Karpas-422 (cell line): ENCODE measurements at regions not wholly inside any gene's neighbourhood (a gene's known extent, or its start where the extent isn't known, plus 50 kb on each side); places are given as distances from the start of the nearest gene placed in this dataset.

ENCODE experiments used
- DNase-seq: peaks from one replicate; pipeline ENCODE4 v3.0.0-alpha.2; 2015
- H2AFZ ChIP-seq: fragments of 200-600 bp; sonication (generic); 2 replicates; pipeline ENCODE4 v1.6.1; 2014; ENCODE audit warnings: antibody characterized with exemption, low read length, mixed read lengths
- H3K27ac ChIP-seq: fragments of 200-600 bp; sonication (generic); 2 replicates; pipeline ENCODE4 v1.5.1; 2014; ENCODE audit warnings: mild to moderate bottlenecking, low read length, moderate library complexity
- H3K27me3 ChIP-seq: fragments of 200-600 bp; sonication (generic); 2 replicates; pipeline ENCODE4 v1.6.1; 2014; ENCODE audit warnings: low read length, mixed read lengths
- H3K36me3 ChIP-seq: fragments of 200-600 bp; sonication (generic); 2 replicates; pipeline ENCODE4 v1.6.1; 2014; ENCODE audit warnings: low read length, mixed read lengths; ENCODE audit not compliant: insufficient read depth
- H3K4me1 ChIP-seq: fragments of 200-600 bp; sonication (generic); 2 replicates; pipeline ENCODE4 v1.6.1; 2014; ENCODE audit warnings: mild to moderate bottlenecking, low read length, mixed read lengths
- H3K4me2 ChIP-seq: fragments of 200-600 bp; sonication (generic); 2 replicates; pipeline ENCODE4 v1.6.1; 2014; ENCODE audit warnings: low read length, low read depth, mild to moderate bottlenecking; ENCODE audit not compliant: poor library complexity, severe bottlenecking
- H3K4me3 ChIP-seq: fragments of 200-600 bp; sonication (generic); 2 replicates; pipeline ENCODE4 v1.5.1; 2014; ENCODE audit warnings: mild to moderate bottlenecking, antibody characterized with exemption, low read length, mixed read lengths
- H3K79me2 ChIP-seq: fragments of 200-600 bp; sonication (generic); 2 replicates; pipeline ENCODE4 v1.6.1; 2014; ENCODE audit warnings: mild to moderate bottlenecking, low read length, mixed read lengths
- H3K9ac ChIP-seq: fragments of 200-600 bp; sonication (generic); 2 replicates; pipeline ENCODE4 v1.6.0; 2014; ENCODE audit warnings: low read length
- H3K9me2 ChIP-seq: fragments of 200-600 bp; sonication (generic), shearing (Covaris generic); replicated peaks from 2 replicates; pipeline ENCODE4 v1.6.0; 2014; ENCODE audit warnings: mild to moderate bottlenecking, low read length, moderate library complexity; ENCODE audit not compliant: insufficient read depth
- H3K9me3 ChIP-seq: fragments of 300-700, 200-600 bp; sonication (generic); 2 replicates; pipeline ENCODE4 v1.6.1; 2014; ENCODE audit warnings: low read length, mixed read lengths
- H4K20me1 ChIP-seq: fragments of 200-600 bp; sonication (generic); 2 replicates; pipeline ENCODE4 v1.6.1; 2014; ENCODE audit warnings: mild to moderate bottlenecking, antibody characterized with exemption, low read length, low read depth; ENCODE audit not compliant: insufficient read depth

DNA sequence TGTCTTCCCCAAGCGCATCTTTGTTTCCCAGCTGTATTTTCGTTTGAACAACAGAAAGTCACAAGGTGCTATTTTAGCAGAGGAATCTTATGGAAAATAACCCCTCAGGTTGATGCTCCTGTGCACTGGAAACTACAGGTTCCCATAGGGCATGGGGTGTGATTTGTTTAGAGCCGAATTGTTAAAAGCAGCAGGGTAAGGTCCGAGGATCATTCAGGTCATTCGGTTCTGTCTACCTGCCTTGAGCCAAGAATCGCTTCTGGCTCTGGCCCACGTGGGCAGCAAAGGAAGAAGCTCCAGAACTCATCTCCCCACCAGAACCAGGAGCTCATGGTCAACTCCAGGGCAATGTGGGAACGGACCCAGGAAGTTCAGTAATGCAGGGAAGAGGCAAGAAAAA lies 116.7 kb upstream of the TPM1 start:
- no peak for DNase-seq
- no peak overlapping the region for H3K27ac ChIP-seq
- no peak overlapping the region for H3K4me2 ChIP-seq
- no peaks in the 10 kb centered on the region for H3K27me3 ChIP-seq
- H3K9me2 ChIP-seq = no peaks in the 10 kb centered on the region
- H3K4me1 ChIP-seq = no peaks in the 10 kb centered on the region
- no peak overlapping the region for H3K4me3 ChIP-seq
- H3K79me2 ChIP-seq = no peaks in the 10 kb centered on the region
- H2AFZ ChIP-seq = no peak overlapping the region
- H4K20me1 ChIP-seq = no peaks in the 10 kb centered on the region
- H3K9ac ChIP-seq = no peak overlapping the region
- H3K9me3 ChIP-seq = no peaks in the 10 kb centered on the region
- no peaks in the 10 kb centered on the region for H3K36me3 ChIP-seq

DNA sequence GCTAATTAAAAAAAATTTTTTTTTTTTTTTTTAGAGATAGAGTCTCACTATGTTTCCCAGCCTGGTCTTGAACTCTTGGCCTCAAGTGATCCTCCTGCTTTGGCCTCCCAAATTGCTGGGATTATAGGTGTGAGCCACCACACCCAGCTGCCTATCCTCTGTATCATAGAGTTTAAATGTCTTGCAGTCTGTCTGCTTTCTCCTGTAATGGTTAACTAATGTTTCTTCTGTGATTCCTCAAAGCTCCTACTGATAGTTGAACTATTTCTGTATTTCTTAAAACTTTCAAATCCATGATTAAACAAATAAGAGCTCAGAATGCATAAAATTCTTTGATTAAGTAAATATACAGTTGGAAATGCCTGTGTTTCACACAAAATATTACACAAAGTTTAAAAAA lies 115.4 kb upstream of the TPM1 start:
- no peak overlapping the region for H2AFZ ChIP-seq
- H3K27me3 ChIP-seq = no peaks in the 10 kb centered on the region
- no peaks in the 10 kb centered on the region for H4K20me1 ChIP-seq
- H3K27ac ChIP-seq = no peak overlapping the region
- H3K9ac ChIP-seq = no peak overlapping the region
- H3K9me2 ChIP-seq = no peaks in the 10 kb centered on the region
- no peaks in the 10 kb centered on the region for H3K4me1 ChIP-seq
- H3K4me3 ChIP-seq = no peak overlapping the region
- DNase-seq = no peak
- no peaks in the 10 kb centered on the region for H3K9me3 ChIP-seq
- H3K4me2 ChIP-seq = no peak overlapping the region
- no peaks in the 10 kb centered on the region for H3K36me3 ChIP-seq
- no peaks in the 10 kb centered on the region for H3K79me2 ChIP-seq

DNA sequence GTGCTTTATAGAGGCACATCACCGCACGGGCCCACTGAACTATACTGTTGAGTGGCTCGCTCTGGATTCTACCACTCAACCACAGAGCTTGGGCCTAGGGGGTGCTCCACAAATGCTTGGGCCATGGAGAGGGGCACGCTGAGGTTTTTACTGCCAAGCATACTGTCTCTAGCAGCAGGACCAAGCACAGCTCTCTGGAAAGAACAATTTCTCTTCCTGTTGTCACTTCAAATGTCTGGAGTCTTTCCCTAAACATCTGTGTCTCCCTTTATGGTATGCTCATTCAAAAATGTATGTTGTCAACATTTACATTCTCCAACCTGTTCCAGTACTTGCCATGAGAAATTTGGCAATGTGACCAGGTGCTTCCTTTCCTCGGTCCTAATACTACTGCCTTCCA lies 114.7 kb upstream of the TPM1 start:
- no peaks in the 10 kb centered on the region for H3K4me1 ChIP-seq
- no peak overlapping the region for H3K4me2 ChIP-seq
- no peak overlapping the region for H3K4me3 ChIP-seq
- H2AFZ ChIP-seq = no peak overlapping the region
- no peaks in the 10 kb centered on the region for H3K9me3 ChIP-seq
- no peaks in the 10 kb centered on the region for H3K36me3 ChIP-seq
- no peak overlapping the region for H3K27ac ChIP-seq
- no peak for DNase-seq
- H3K27me3 ChIP-seq = no peaks in the 10 kb centered on the region
- H3K9ac ChIP-seq = no peak overlapping the region
- no peaks in the 10 kb centered on the region for H3K9me2 ChIP-seq
- H3K79me2 ChIP-seq = no peaks in the 10 kb centered on the region
- no peaks in the 10 kb centered on the region for H4K20me1 ChIP-seq

- H3K4me1 ChIP-seq = no peaks in the 10 kb centered on the region
- H3K9ac ChIP-seq = no peak overlapping the region
- no peaks in the 10 kb centered on the region for H3K9me3 ChIP-seq
- no peaks in the 10 kb centered on the region for H3K9me2 ChIP-seq
- H3K79me2 ChIP-seq = no peaks in the 10 kb centered on the region
- no peaks in the 10 kb centered on the region for H3K27me3 ChIP-seq
- no peak overlapping the region for H3K27ac ChIP-seq
- H3K4me3 ChIP-seq = no peak overlapping the region
- H2AFZ ChIP-seq = no peak overlapping the region
- no peak overlapping the region for H3K4me2 ChIP-seq
- no peak for DNase-seq
- H3K36me3 ChIP-seq = no peaks in the 10 kb centered on the region
- H4K20me1 ChIP-seq = no peaks in the 10 kb centered on the region
Observed at GRCh38 chr15:62928242-62928999, 114.1 kb upstream of the TPM1 start.

GRCh38 chr15:62929000-62929357 lies 113.6 kb upstream of the TPM1 start:
- Histone ChIP-seq H3K9me3 (no peaks in the 10 kb centered on the region), H3K27ac (no peak overlapping the region), H3K4me2 (no peak overlapping the region), H4K20me1 (no peaks in the 10 kb centered on the region), H3K4me1 (no peaks in the 10 kb centered on the region), H3K27me3 (no peaks in the 10 kb centered on the region), H3K9me2 (no peaks in the 10 kb centered on the region), H3K79me2 (no peaks in the 10 kb centered on the region), H2AFZ (no peak overlapping the region), H3K4me3 (no peak overlapping the region), H3K36me3 (no peaks in the 10 kb centered on the region), H3K9ac (no peak overlapping the region)
- DNase-seq = no peak

GRCh38 chr15:62931650-62932049 lies 110.9 kb upstream of the TPM1 start:
- no peaks in the 10 kb centered on the region for H3K36me3 ChIP-seq
- no peak overlapping the region for H3K4me2 ChIP-seq
- no peak overlapping the region for H3K27ac ChIP-seq
- no peaks in the 10 kb centered on the region for H3K9me3 ChIP-seq
- no peaks in the 10 kb centered on the region for H3K27me3 ChIP-seq
- H4K20me1 ChIP-seq = no peaks in the 10 kb centered on the region
- H3K9me2 ChIP-seq = no peaks in the 10 kb centered on the region
- H3K4me1 ChIP-seq = no peaks in the 10 kb centered on the region
- no peak overlapping the region for H3K9ac ChIP-seq
- H2AFZ ChIP-seq = no peak overlapping the region
- H3K4me3 ChIP-seq = no peak overlapping the region
- H3K79me2 ChIP-seq = no peaks in the 10 kb centered on the region
- DNase-seq = no peak

DNA sequence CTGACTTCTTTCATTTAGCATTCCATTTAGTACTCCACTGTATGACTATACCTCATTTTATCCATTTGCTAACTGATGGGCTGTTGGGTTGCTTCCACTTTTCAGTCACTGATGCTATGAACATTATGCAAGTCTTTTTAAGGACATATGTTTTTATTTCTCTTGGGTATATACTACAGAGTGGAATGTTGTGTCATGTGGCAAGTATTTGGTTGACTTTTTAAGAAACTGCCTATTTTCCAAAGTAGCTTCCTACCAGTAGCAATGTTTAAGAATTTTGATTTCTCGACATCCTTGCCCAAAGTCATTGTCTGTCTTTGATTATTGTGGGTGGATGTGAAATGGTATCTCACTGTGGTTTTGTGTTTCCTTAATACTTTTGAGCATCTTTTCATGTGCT lies 110.1 kb upstream of the TPM1 start:
- H3K4me1 ChIP-seq = no peaks in the 10 kb centered on the region
- H3K9me3 ChIP-seq = no peaks in the 10 kb centered on the region
- no peaks in the 10 kb centered on the region for H4K20me1 ChIP-seq
- no peaks in the 10 kb centered on the region for H3K79me2 ChIP-seq
- no peak overlapping the region for H2AFZ ChIP-seq
- H3K27ac ChIP-seq = no peak overlapping the region
- no peak for DNase-seq
- H3K9ac ChIP-seq = no peak overlapping the region
- H3K4me3 ChIP-seq = no peak overlapping the region
- H3K9me2 ChIP-seq = no peaks in the 10 kb centered on the region
- no peaks in the 10 kb centered on the region for H3K36me3 ChIP-seq
- H3K4me2 ChIP-seq = no peak overlapping the region
- no peaks in the 10 kb centered on the region for H3K27me3 ChIP-seq

DNA sequence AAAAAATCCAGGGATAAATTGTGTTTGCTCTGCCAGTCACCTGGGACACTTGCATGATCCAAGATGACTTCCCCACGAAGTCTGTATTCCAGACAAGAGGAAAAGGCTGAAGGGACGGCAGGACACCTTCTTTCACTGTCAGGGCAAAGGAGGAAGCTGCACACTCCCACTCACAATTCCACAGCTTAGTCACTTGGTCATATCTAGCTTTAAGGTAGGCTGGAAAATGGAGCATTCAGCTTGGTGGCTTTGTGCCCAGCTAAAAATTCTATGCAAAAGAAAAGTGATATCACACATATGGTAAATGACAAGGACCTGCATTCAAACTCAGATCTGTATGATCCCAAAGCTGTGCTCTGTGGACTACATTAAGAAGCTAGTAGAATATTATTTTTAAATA lies 109.2 kb upstream of the TPM1 start:
- Histone ChIP-seq H2AFZ (no peak overlapping the region), H4K20me1 (no peaks in the 10 kb centered on the region), H3K27ac (no peak overlapping the region), H3K4me1 (no peaks in the 10 kb centered on the region), H3K27me3 (no peaks in the 10 kb centered on the region), H3K9ac (no peak overlapping the region), H3K4me2 (no peak overlapping the region), H3K36me3 (no peaks in the 10 kb centered on the region), H3K9me3 (no peaks in the 10 kb centered on the region), H3K9me2 (no peaks in the 10 kb centered on the region), H3K79me2 (no peaks in the 10 kb centered on the region), H3K4me3 (no peak overlapping the region)
- DNase-seq = no peak
